Uterus (tissue), 2 donors: ENCODE measurements at regions not wholly inside any gene's neighbourhood (a gene's known extent, or its start where the extent isn't known, plus 50 kb on each side); places are given as distances from the start of the nearest gene placed in this dataset.
A peak's percentile ranks its signal among the peaks of the same experiment; 100 is the strongest.

Source experiments
- CTCF ChIP-seq, 4 experiments: fragments of 200-600 bp in 2 of 4; fragments of 450-650 bp in 2 of 4; sonication (generic) in 2 of 4; IDR thresholded peaks; one replicate each; pipeline ENCODE4 v1.5.1; 2016 to 2019; ENCODE audit warnings: antibody characterized with exemption in 4 of 4, mild to moderate bottlenecking in 2 of 4, moderate library complexity in 1 of 4
- POLR2A ChIP-seq, 2 donors: fragments of 450-650 bp; IDR thresholded peaks; one replicate each; pipeline ENCODE4 v1.6.1; 2016; ENCODE audit warnings: antibody characterized with exemption in 2 of 2, mild to moderate bottlenecking in 1 of 2, moderate library complexity in 1 of 2

GRCh38 chr10:123573236-123574108 is 92.7 kb upstream of the GPR26 start:
- TF ChIP-seq CTCF (IDR thresholded peaks at IDR 0.05), result peak in 1 of 4 experiments; percentile 10
- no peak for TF ChIP-seq POLR2A (IDR thresholded peaks at IDR 0.05)
